NOMO-1 treated with dmso at 0.1 percent for 144 hours (cell line): ENCODE measurements at regions not wholly inside any gene's neighbourhood (a gene's known extent, or its start where the extent isn't known, plus 50 kb on each side); places are given as distances from the start of the nearest gene placed in this dataset.
"Not testable (repeated sequence)": the region's sequence is repeated elsewhere in the genome, so short reads cannot be mapped to it uniquely, and the experiment has no call there.

Source experiments
- DNase-seq: peaks from one replicate; lab custom pipeline; 2025; ENCODE audit not compliant: unreplicated experiment; lab: John Stamatoyannopoulos, UW

DNA sequence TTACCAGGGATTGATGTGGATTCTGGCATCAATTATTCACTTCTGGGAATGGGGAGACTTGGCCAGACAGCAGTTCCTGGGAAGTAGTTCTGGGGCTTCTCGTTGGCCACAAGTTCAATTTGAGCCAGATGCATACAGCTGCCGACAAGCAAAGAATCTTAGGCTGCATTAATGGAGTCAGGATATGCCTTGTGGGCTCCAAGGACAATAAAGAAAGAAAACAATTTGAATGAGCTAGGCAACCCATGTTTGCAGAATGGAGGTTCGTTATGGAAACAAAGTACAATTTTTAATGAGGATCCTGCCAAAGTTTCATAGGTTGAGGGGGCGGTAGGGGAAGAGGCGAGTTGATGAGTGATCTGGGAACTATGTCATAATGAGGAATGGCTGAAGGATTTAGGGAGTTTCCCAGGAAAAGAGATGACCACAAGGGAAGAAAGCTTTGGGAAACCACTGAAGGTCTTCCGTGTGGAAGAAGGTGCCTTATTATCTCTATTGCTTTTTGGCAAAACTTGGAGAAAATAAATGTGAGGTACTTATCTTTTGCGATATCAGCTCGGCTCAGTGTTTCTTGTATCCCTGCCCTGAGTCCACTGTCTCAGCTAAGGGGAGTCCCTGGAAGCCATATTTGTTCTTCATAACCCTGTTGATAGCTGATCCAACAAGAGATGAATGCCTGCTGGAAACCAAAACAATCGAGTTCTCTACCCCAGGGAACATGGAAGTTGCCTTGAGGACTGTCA, 181.0 kb upstream of the ZNF217 start:
- DNase-seq, result no peak

DNA sequence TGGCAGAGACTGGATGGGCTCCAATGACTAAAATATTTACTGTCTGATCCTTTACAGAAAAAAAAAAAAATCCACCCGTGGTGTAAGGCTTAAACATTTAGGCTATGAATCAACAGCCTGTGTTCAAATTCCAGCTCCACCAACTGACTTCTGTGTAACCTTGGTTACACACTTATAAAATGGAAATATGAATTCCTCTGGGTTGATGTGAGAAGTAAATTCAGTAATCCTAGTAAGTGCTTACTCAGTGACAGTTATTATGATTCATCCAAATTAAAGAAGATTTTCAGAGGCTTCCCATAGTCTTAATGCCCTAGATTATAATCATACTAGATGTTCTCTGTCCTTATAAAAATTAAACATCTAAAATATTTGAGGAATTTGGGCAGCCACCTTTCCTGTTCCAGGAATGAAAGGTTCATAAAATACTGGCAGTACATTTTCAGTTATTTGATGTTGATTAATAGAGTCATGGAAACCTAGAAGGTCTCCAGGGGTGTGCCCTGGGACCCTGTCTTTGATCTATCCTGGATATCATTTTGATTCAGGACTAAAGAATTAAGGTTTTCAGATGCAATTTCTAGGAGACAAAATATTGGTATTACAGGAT, 180.3 kb upstream of the ZNF217 start:
- no peak for DNase-seq

DNA sequence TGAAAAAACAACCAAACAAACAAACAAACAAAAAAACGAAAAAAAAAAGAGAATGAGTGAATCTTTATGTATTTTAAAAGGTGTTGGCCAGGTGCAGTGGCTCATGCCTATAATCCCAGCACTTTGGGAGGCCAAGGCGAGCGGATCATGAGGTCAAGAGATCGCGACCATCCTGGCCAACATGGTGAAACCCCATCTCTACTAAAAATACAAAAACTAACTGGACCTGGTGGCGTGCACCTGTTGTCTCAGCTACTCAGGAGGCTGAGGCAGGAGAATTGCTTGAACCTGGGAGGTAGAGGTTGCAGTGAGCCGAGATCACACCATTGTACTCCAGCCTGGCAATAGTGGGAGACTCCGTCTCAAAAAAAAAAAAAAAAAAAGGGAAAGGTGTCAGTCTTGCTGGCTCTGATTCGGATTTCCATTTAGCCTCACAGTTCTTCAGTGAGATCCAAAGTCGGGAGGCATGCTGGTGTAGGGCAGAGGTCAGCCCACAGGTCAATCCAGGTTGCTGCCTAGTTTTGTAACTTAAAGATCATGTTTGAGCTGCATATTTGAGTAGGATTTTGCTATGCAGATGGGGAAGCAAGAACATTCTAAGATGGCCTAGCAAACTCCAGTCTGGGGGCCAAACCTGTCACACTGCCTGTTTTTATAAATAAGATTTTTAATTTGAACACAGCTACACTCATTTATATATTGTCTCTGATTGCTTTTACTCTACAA, 179.6 kb upstream of the ZNF217 start:
- not testable (repeated sequence) for DNase-seq

DNA sequence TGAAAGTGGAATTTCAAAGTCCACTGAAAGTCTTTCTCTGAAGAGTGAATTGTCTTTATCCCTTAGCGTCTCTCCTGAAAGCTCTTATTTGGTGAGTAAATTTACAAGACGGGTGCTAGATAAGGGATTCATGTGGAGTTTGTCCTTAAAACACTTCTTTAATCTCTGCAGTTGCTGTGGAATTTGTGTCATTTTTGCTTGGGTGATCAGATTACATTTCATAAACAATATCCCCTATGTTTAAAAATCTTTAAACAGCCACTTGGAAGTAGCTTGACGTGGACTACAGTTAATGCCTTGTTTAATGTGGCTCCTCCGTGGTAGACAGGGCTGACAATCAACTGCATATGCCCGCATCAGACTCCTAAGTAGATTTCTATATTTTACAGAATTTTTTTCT, 175.4 kb upstream of the ZNF217 start:
- no peak for DNase-seq

DNA sequence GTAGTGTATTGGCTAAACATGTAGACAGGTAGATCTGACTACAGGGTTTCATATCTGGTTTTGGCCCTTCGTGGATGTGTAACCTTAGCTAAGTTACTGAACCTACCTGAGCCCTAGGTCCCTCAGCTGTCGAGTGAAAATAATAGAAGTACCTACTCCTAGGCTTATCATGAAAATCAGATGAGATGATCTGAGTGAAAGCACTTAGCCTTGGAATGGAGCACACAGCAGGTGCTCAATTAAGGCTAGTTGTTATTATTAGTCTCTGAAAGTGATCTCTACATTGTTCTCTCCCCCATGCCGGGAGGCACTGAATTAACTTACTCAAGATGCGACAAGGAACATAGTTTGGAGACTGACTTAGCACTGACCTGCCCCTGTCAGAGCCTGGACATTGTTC, 174.7 kb upstream of the ZNF217 start:
- no peak for DNase-seq

GRCh38 chr20:53767206-53767930, 173.7 kb upstream of the ZNF217 start:
- DNase-seq, result no peak

DNA sequence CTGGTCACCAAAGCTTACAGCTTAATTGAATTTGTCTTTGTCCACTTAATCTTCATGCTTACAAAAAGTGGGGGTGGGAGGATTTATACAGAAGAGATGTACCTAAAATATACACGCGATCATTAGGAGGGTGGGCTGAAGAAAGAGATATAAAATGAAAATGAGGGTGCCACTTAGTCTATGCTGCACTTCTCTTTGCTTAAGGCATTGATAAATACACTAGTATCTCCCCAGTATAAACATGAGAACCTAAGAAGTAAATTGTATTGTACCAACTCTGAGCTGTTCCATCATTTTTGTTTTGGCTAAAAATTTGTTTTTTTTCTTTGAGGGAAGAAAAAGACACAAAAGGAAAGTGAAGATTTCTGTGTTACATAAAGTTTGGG, 170.8 kb upstream of the ZNF217 start:
- DNase-seq, result no peak

DNA sequence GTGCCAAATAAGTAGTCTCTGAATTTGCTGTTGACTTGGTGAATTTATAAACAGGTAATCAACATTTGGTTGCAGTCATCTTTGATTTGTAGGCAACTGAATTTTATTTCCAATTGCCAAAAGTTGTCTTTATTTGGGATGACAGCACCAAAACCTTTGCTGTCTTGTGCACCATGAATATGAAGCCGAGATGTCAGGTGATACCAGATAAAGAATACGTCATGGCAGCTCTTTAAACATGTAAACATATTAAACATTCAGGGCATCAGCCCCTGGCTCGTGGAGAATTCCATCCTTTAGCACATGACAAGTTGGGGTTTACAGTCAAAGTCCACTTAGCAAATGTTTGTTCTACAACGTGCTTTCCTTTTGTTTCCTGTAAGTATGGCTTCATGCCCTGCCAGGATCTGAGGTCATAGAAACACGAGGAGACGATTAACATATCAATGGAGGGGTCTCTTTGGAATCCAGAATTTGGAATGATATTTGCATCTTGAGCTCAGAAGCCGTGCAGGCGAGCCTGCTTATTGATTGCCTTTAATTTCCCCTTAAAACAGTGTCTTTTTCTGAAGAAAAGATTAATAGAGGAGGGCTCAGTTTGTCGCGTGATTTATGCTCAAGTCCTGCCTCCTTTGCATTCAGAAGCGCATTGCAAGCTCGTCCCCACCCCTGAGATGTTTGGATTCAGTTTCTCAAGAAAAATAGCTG, 170.2 kb upstream of the ZNF217 start:
- DNase-seq, result no peak

DNA sequence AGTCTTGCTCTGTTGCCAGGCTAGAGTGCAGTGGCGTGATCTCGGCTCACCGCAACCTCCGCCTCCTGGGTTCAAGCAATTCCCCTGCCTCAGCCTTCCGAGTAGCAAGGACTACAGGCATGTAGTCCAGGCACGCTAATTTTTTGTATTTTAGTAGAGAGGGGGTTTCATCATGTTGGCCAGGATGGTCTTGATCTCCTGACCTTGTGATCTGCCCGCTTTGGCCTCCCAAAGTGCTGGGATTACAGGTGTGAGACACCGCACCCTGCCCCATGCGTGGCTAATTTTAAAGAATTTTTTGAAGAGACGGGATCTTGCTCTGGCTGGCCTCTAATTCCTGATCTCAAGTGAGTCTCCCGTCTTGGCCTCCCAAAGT, 168.8 kb upstream of the ZNF217 start:
- DNase-seq, result not testable (repeated sequence)

DNA sequence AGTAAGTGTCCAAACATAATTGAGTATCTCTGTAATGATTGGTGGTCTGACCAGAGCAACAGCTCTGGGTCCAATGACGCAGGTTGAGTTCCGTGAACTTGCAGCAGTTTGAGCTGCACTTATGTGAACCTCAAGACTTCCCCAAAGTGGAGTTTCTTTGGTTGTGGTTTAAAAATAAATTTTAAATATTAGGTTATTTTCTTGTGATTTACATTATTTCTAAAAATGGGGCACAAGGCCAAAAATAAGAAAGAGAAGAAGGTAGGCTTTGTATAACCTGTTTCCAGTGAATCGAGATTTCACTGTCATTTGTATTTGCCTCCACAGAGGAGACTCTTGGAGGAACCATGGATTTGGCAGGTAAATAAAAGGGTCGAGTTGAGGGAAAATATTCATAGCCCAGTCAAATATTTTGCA, 166.4 kb upstream of the ZNF217 start:
- peak; percentile 44 for DNase-seq

GRCh38 chr20:53757472-53757913, 163.9 kb upstream of the ZNF217 start:
- DNase-seq, result no peak

DNA sequence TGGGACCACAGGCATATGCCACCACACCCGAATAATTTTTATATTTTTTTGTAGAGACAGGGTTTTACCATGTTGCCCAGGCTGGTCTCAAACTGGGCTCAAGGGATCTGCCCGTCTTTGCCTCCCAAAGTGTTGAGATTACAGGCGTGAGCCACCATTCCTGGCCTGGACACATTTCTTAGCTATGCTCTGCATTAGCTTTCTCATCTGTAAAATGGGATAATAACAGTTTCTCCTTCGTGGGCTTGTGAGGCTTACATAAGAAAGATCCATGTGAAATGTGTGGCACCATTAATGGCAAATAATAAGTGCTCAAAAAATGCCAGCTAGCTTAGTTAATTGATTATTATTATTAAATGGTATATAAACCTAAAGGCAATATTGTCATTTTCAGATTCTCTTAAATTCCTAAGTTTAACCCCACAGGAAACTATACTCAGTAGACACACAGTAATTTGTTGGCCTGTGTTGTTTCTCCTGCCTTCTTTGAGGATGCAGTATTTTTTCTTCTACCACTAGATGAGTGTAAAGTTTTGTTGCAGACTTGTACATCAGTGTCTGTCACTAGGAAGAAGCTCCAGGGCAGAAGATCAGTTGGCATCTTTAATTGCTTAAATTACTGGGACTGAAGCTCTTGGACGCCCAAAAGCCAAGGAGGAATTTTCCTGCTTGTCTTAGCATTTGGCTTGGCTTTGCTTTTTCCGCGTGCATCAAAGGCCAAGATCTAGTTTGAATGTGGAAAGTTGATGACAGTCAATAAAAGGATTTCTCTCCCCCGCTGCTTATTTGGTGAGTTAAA, 162.3 kb upstream of the ZNF217 start:
- DNase-seq, result no peak

DNA sequence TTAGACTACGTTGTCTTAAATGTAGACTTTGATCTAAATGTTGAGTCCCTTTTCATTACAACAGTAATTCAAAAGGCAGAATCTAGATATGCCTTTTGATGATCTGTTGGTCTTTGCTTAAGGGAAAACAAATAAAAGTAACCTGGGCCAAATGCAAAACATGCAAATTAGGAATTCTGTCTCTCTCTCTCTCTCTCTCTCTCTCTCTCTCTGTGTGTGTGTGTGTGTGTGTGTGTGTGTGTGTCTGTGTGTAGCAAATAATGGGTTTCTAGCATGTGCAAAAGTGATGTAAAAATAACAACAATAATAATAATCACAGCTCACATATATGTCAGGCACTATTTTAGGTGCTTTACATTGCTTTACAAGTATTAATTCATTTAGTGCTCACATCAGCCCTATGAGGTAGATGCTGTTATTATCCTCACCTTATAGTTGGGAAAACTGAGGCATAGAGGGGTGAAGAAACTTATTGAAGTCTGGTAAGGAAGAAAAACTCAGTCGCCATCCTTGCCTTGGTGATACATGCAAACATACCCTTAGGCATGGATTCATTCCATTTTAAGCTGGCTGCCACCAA, 160.3 kb upstream of the ZNF217 start:
- DNase-seq, result no peak

DNA sequence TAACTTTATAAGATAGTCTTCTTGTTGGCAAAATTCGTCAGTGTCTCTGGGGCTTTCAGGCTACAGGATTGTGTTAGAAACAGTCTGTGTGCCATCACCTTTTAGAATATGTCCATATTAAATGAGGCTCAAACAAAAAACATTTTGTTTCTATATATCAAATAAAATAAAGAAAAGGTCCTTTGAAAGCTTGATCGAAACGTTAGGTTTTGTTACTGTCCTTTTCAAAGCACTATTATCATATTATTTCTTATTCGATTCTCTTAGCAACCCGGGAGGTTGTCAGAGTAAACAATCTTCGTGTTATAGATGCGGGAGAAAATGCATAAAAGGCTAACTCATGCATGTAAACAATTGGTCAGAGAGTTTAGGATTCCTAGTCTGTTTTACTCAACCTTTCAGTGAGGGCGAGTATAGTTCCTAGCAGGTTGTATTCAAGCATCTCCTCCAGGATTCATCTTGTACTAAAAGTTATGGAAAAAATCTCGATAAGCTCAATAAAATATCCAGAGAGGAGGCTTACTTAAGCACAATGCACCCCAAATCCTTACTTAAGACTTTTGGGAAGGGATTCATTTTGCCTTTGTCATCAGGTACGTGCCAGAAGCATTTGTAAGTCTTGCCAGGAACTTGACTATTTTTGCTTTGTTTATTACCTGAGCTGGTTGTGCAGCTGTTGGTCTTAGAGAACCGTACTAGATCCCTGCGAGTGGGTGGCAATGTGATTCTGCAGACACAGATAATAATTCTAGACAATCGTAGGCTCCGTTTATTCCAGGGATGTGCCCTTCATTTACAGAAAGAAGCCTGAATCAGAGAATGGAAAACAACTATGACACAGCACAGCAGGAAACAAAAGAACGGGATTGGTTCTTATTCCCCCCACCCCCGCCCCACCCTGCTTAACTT, 159.6 kb upstream of the ZNF217 start:
- DNase-seq, result no peak

- DNase-seq, result no peak
Observed at GRCh38 chr20:53752583-53752970, 158.9 kb upstream of the ZNF217 start.

- DNase-seq, result no peak
Observed at GRCh38 chr20:53751620-53752318, 158.1 kb upstream of the ZNF217 start.

DNA sequence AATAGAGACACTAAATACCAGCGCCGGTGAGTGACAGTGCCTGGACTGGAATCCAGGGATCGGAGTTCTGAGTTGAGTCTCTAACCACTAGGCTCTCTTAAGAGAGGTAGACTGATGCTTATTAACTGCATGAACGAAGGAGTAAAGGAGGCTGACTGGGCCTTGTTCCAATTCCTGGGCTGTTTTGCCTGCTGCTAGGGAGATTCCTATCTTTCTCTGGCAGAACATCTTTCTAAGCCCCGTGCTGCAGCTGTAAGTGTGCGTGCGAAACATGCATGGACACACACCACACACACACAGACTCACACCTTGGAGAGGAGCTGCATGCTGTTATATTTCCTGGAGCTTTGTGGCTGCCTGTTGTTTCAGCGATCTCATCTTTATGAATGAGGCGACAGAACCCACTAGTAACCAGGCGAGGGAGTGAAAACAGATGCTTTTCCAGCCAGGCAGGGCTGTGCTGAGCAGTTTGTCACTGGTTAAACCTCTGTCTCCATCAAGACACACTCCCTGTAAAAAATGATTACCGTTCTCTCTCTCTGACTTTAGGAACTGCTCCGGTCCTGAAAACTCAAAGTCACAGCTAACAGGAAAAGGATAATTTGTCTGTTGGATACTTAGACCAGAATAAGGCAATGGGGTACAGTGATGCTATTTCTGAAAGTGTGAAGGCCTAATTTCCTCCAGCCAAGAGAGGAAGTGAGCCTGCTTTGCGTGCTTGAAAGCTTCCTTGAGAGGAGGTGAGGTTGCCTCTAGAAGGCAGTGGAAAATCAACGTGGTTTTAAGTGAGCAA, 157.4 kb upstream of the ZNF217 start:
- peak; percentile 89 for DNase-seq
